Hematopoietic multipotent progenitor cell treated with erythropoietin and hydrocortisone succinate and interleukin-3 and kit ligand, for 17 days (in vitro differentiated cells): ENCODE measurements at regions not wholly inside any gene's neighbourhood (a gene's known extent, or its start where the extent isn't known, plus 50 kb on each side); places are given as distances from the start of the nearest gene placed in this dataset.
A peak's percentile ranks its signal among the peaks of the same experiment; 100 is the strongest.
"Not testable (repeated sequence)": the region's sequence is repeated elsewhere in the genome, so short reads cannot be mapped to it uniquely, and the experiment has no call there.

Experiments
- DNase-seq: peaks from one replicate; pipeline ENCODE4 v3.0.0-alpha.2; 2015; ENCODE audit warnings: low spot score

DNA sequence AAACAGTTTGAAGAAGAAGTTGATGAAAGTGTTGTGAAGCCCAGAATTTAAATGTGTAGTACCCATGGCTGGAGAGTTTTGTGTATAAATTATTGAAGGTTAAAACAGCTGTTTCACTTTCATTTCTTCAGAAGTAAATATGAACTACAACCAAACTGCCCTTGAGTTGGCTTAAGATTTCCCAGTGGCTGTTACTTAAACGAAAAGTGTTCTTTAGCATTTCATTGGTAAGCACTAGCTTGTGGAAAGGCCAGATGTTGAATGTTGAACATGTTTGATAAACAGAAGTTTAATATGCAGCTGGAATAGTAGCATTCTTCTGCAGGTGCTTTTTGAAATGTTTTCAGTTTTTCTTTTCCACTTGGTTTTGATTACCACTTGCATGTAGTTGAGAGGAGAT lies 83.2 kb upstream of the TNRC6B start:
- no peak for DNase-seq

DNA sequence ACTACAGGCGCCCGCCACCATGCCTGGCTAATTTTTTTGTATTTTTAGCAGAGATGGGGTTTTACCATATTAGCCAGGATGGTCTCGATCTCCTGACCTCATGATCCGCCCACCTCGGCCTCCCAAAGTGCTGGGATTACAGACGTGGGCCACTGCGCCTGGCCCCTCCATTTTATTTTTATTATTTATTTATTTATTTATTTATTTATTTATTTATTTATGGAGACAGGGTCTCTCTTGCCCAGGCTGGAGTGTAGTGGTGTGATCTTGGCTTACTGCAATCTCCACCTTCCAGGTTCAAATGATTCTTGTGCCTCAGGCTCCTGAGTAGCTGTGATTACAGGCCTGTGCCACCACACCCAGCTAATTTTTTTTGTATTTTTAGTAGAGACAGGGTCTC lies 77.8 kb upstream of the TNRC6B start:
- DNase-seq, result not testable (repeated sequence)

DNA sequence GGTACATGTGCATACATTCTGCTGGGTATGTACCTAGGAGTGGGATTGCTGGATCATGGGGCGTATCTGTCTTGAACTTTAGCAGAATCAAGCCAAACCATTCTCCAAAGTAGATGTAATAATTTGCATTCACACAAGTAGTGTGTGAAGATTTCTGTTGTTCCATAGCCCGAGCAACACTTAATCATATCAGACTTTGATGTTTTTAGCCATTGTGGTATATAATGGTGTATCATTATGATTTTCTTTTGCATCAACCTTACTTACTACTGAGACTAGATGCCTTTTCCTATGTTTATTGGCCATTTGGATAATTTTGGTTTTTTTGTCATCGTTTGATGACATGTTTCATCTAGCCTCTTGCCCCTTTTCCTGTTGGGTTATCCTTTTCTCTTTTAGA lies 72.0 kb upstream of the TNRC6B start:
- DNase-seq, result no peak

DNA sequence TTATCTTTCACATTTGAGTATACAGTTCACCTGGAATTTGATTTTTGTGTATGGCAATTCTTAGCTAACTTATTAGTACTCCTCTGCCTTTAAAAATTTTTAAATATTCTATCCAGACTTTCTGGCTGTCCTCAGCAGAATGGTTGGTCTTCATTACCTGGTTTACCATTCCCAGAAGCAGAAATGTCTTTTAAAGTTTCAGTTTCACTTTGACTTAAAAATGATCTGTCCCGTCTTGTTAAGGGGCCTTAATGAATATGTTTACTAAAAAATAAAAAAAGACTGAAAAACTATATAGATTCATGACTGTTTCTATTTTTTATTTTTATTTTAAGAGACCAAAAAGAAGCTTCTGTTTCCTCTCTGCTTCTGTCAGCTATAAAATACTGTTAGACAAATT lies 70.5 kb upstream of the TNRC6B start:
- peak; percentile 33 for DNase-seq

DNA sequence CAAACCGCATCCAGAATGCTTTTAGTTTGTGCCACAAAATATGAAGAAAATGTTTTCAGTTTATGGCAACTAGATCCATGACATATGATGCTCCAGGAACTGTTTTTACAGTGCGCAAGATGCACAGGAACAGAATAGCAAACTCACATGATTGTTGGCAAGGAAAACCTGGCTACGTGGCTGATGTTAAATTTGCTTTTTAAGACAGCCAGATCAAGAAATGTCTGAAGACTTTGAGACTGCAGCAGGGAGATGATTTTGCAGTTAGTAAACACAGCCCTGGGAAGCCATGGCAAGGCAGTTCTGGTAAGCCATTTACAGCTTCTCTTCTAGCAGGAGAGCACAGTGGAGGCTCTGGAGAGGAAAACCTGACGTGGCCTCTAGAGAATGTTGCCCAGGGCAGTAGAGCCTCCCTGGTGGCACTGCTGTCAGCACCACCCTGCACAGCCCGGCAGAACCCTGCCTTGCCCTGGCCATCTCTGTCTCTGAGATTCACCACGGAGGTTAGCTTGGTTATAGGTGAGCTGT lies 69.8 kb upstream of the TNRC6B start:
- no peak for DNase-seq

DNA sequence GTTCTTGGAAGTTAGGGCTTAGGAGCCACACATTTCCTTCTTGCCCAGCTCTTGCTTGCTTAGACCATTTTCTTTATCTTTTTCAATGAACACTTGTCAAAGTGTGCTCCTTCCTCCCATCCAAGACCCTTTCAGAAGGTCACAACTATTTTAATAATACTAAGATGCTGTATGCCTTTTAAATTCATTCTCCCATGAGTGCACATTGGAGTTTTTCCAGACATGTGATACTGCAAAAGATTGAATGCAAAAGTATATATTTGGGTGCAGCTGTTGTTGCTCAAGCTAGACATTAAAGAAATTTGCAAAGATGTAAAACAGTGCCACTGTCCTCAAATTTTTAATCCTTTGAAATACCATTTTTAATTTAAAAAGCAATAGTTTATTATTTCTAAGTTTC lies 69.3 kb upstream of the TNRC6B start:
- DNase-seq, result no peak

DNA sequence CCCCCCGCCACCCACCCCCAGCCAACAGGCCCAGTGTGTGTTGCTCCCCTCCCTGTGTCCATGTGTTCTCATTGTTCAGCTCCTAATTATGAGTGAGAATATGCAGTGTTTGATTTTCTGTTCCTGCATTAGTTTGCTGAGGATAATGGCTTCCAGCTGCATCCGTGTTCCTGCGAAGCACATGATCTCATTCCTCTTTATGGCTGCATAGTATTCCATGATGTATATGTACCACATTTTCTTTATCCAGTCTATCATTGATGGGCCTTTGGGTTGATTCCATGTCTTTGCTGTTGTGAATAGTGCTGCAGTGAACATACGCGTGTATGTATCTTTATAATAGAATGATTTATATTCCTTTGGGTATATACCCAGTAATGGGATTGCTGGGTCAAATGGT lies 68.8 kb upstream of the TNRC6B start:
- DNase-seq, result not testable (repeated sequence)

DNA sequence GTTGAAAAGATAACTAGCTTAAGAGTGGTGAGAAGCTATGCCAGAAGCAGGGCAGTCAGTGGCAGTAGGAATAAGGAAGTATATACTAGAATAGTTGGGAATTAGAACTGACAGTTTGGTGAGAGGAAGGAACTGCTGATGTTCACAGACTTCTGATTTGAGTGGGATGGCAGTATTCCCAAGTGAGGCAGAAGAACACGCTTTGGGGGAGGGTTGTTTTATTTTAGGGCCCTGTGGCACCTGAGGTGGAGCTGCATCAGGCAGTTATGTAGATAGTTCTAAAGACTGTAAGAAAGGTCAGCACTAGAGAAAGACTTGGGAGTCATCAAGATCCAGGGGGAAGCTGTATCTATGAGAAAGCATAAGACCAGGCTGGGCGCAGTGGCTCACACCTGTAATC lies 66.3 kb upstream of the TNRC6B start:
- no peak for DNase-seq

DNA sequence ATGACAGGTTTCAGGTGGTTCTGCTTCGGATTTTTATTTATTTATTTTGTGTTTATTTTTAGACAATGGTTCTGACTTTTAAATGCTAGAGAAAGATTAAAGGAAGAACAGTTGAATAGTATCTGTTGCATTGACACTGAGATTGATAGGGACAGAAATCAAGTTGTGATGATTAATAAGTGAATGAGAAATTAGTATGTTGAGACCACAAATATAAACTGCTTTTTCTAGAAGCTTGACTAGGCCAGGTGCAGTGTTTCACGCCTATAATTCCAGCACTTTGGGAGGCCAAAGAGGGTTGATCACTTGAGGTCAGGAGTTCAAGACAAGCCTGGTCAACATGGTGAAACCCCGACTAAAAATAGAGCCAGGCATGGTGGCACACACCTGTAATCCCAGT lies 65.1 kb upstream of the TNRC6B start:
- no peak for DNase-seq

DNA sequence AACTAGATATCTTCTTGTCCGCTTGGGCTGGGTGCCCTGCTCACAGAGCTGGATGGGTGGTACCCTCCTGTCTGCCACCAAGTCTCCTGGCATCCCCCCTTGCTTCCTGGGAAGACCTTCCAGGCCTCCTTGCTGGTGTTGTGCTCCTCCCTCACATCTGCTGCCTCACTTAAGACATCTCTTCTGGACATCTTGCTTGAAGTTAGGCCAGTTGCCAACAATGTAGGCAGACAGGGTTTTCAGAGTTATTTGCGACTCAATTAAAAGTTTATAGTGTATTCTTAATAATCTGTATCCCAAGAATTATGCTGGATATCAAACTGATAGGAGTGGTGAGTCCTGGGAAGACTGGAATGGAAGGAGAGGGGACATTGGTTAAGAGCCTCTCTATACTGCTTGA lies 64.0 kb upstream of the TNRC6B start:
- peak; percentile 34 for DNase-seq

DNA sequence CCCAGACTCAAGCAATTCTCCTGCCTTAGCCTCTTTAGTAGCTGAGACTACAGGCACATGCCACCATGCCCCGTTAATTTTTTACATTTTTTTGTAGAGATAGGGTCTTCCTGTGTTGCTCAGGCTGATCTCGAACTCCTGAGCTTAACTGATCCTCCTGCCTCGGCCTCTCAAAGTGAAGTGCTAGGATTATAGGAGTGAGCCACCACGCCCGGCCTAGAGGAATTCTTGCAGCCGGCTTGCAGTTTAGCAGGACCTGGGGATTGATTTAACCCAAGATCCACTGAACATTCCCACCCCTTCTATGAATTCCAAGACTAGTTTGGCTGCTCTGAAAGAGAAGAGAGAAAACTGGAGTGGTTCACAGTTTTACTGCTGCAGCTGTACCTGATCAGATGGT lies 63.3 kb upstream of the TNRC6B start:
- no peak for DNase-seq

DNA sequence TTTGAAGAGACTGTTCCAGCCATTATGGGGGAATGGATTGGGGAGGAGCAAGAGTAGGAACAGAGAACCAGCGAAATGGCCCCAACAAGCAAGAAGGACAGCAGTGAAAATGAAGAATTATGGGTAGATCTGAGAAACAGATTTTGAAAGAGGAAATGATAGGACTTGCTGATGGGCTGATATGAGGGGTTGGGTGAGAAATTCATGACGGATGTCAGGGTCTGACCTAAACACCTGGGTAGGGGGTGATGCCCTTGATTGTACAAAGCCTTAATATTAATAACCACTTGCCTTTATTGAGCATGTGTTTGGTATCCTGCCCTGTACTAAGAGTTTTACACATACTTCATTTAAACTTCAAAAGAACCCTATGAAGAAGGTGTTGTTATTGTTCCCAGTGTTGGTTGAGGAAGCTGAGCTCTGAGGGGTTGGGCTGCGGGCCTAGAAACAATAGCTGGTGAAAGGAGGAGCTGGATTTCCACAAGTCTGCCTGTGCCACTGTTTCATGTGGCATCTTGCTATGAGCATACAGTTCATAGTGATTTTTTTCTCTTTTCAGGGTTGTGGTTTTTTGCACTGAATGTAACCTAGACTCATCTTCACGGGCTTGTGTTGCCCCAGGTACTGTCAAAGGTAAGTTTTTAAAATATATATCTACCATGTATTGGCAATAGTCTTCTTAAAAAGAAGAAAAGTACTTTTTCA lies 61.1 kb upstream of the TNRC6B start:
- DNase-seq, result no peak

DNA sequence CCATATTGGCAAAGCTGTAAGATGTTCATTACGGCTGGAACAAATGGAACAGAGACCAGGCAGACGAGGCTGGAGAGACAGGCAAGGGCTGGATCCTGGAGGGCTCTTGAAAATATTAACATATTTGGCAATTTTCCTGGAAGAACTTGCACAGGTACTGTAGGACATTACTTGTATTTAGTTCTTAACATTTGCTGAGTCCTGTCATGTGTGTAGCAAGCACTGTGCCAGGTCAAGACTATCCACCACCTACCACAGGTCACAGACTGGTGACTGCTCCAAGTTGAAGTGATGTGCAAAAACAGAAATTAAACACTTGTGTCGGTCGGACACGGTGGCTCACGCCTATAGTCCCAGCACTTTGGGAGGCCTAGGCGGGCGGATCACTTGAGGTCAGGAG lies 58.7 kb upstream of the TNRC6B start:
- no peak for DNase-seq

DNA sequence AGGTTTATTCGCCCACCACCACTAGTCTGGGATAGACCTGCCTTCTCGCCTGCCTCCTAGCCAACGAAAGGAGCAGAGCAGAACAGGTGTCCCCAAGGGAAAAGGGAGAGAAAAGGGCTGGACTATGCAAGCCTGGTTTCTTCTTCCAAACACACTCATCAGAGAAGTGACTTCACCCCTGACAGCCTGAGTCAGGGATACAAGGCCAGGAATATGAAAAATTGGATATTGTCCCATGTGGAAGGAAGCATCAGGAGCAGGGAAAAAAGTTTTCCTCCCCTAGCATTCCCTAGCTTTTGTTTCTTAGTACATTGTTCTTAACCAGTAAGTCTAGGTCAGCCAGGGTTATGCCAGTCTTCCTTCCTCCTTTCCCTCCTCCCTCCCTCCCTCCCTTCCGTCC lies 56.9 kb upstream of the TNRC6B start:
- no peak for DNase-seq

DNA sequence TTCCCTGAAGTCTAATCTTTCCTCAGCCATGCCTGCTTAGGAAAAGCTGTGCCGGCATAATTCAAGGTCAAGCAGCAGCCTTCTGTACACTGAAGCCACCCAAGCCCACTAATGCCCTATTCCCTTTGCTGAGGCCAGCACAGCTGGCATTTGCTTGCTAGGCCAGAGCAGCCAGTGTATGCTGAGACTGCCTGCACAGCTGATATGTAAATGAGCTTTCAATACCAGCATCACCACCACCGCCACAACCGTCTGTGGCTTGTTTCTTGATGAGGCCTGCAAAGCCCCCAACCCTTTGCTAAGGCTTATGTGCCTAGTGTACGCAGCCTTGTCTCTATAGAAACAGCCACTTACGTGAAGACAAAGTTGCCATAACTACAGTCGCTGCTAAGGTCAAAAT lies 56.3 kb upstream of the TNRC6B start:
- DNase-seq, result no peak

DNA sequence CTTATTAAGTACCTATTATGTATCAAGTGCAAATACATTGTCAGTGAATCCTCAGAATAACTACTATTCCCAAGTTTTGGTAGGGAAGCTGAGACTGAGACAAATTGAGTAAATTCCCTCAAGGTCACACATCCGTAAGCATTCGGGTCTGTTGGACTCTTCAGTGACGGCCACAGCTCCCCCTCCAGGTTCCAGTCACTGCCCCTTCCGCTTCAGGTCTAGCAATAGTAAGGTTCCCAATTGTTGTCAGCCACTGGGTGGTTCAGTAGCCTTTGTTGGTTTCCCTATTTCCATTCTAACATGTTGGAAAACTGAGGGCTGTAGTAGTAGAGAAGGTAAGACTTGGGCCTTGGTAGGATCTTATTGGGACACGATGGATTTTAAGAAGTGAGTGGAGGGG lies 54.9 kb upstream of the TNRC6B start:
- DNase-seq, result no peak

DNA sequence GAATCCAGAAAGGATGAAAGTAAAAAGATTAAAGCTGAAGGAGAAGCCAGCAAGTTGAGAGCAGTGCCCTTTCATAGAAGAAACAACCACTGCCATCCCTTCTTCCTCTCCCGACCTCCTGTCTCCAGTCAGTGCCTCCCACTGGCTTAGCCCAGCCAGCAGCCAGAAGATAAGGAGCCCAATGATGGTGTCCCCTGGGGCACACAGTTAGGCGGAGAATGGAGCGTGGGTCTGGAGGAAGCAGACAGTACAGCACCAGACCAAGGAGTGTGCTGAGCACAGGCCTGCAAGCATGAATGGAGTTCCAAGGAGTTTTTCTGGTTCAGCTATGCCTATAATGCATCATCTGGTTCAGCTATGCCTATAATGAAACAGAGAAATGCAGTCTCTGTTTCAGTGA lies 54.3 kb upstream of the TNRC6B start:
- DNase-seq, result no peak
